ENCODE measurements at regions not wholly inside any gene's neighbourhood (a gene's known extent, or its start where the extent isn't known, plus 50 kb on each side); places are given as distances from the start of the nearest gene placed in this dataset.

GRCh38 chr1:79693441-79694114 lies 687.0 kb upstream of the ADGRL4 start:
- no peak for DNase-seq

GRCh38 chr1:79692519-79692918 lies 686.0 kb upstream of the ADGRL4 start:
- no peak for DNase-seq

- no peak for DNase-seq
These were observed 682.4 kb upstream of the ADGRL4 start for GRCh38 chr1:79688932-79689331.

GRCh38 chr1:79683420-79683819 lies 676.9 kb upstream of the ADGRL4 start:
- no peak for DNase-seq

- DNase-seq, result no peak
These were observed 675.9 kb upstream of the ADGRL4 start for GRCh38 chr1:79682478-79682877.

- no peak for DNase-seq
These were observed 674.9 kb upstream of the ADGRL4 start for GRCh38 chr1:79681382-79681781.

- DNase-seq, result no peak
These were observed 673.4 kb upstream of the ADGRL4 start for GRCh38 chr1:79679916-79680315.

GRCh38 chr1:79667848-79668696 lies 661.5 kb upstream of the ADGRL4 start:
- no peak for DNase-seq

- no peak for DNase-seq
These were observed 660.6 kb upstream of the ADGRL4 start for GRCh38 chr1:79667166-79667565.

- no peak for DNase-seq
These were observed 657.4 kb upstream of the ADGRL4 start for GRCh38 chr1:79663916-79664315.

- DNase-seq, result no peak
These were observed 656.1 kb upstream of the ADGRL4 start for GRCh38 chr1:79662596-79662995.

- no peak for DNase-seq
These were observed 653.6 kb upstream of the ADGRL4 start for GRCh38 chr1:79660129-79660528.

- no peak for DNase-seq
These were observed 651.6 kb upstream of the ADGRL4 start for GRCh38 chr1:79657951-79658658.

GRCh38 chr1:79655876-79656275 lies 649.3 kb upstream of the ADGRL4 start:
- no peak for DNase-seq

- no peak for DNase-seq
These were observed 645.9 kb upstream of the ADGRL4 start for GRCh38 chr1:79652426-79652825.

GRCh38 chr1:79648126-79648525 lies 641.6 kb upstream of the ADGRL4 start:
- DNase-seq, result no peak

- no peak for DNase-seq
These were observed 640.4 kb upstream of the ADGRL4 start for GRCh38 chr1:79646880-79647279.

- no peak for DNase-seq
These were observed 631.9 kb upstream of the ADGRL4 start for GRCh38 chr1:79638382-79638781.

- DNase-seq, result no peak
These were observed 626.9 kb upstream of the ADGRL4 start for GRCh38 chr1:79633456-79633855.

GRCh38 chr1:79629414-79629813 lies 622.9 kb upstream of the ADGRL4 start:
- DNase-seq, result no peak

- no peak for DNase-seq
These were observed 611.2 kb upstream of the ADGRL4 start for GRCh38 chr1:79617777-79618176.

- DNase-seq, result no peak
These were observed 608.2 kb upstream of the ADGRL4 start for GRCh38 chr1:79614762-79615161.

- no peak for DNase-seq
These were observed 607.6 kb upstream of the ADGRL4 start for GRCh38 chr1:79614106-79614505.

- DNase-seq, result no peak
These were observed 606.5 kb upstream of the ADGRL4 start for GRCh38 chr1:79613046-79613445.
